H9 (cell line): ENCODE measurements at regions not wholly inside any gene's neighbourhood (a gene's known extent, or its start where the extent isn't known, plus 50 kb on each side); places are given as distances from the start of the nearest gene placed in this dataset.

Source experiments
- DNase-seq: peaks from one replicate; pipeline ENCODE4 v3.0.0-alpha.2; 2017
- H2AFZ ChIP-seq: one replicate; pipeline ENCODE4 v1.6.1; 2013; ENCODE audit warnings: mild to moderate bottlenecking, low read length, control low read depth, moderate library complexity
- H2AK5ac ChIP-seq: 2 replicates; pipeline ENCODE4 v1.6.1; 2013; ENCODE audit warnings: low read length, control low read depth, mixed read lengths; ENCODE audit not compliant: insufficient read length
- H2BK120ac ChIP-seq: one replicate; pipeline ENCODE4 v1.6.1; 2013; ENCODE audit warnings: low read depth, mild to moderate bottlenecking, low read length, control low read depth, inconsistent platforms; ENCODE audit not compliant: poor library complexity, severe bottlenecking
- H2BK12ac ChIP-seq: 2 replicates; pipeline ENCODE4 v1.6.1; 2013; ENCODE audit warnings: low read length, control low read depth, mixed read lengths, low read depth; ENCODE audit not compliant: insufficient read length
- H2BK15ac ChIP-seq: 2 replicates; pipeline ENCODE4 v1.6.1; 2013; ENCODE audit warnings: low read depth, low read length, control low read depth
- H2BK20ac ChIP-seq: one replicate; pipeline ENCODE4 v1.6.1; 2013; ENCODE audit warnings: low read depth, mild to moderate bottlenecking, low read length, control low read depth, inconsistent platforms; ENCODE audit not compliant: poor library complexity, severe bottlenecking
- H2BK5ac ChIP-seq: 2 replicates; pipeline ENCODE4 v1.6.1; 2013; ENCODE audit warnings: low read length, control low read depth, mixed read lengths; ENCODE audit not compliant: insufficient read length
- H3K14ac ChIP-seq: 2 replicates; pipeline ENCODE4 v1.6.1; 2013; ENCODE audit warnings: low read length, control low read depth; ENCODE audit not compliant: insufficient read depth
- H3K18ac ChIP-seq: 2 replicates; pipeline ENCODE4 v1.6.1; 2013; ENCODE audit warnings: low read depth, mild to moderate bottlenecking, mixed read lengths, low read length, control low read depth; ENCODE audit not compliant: insufficient read length
- H3K23ac ChIP-seq: 2 replicates; pipeline ENCODE4 v1.6.1; 2013; ENCODE audit warnings: low read length, control low read depth, mixed read lengths, low read depth; ENCODE audit not compliant: insufficient read length
- H3K23me2 ChIP-seq: 2 replicates; pipeline ENCODE4 v1.6.1; 2013; ENCODE audit warnings: low read depth, mild to moderate bottlenecking, mixed read lengths, low read length, control low read depth; ENCODE audit not compliant: insufficient read length, poor library complexity, severe bottlenecking
- H3K27ac ChIP-seq: 2 replicates; pipeline ENCODE4 v1.5.1; 2013; ENCODE audit warnings: low read length, control low read depth, mixed read lengths, low read depth; ENCODE audit not compliant: insufficient read length
- H3K27me3 ChIP-seq: 2 replicates; pipeline ENCODE4 v1.6.1; 2013; ENCODE audit warnings: low read length, control low read depth, inconsistent platforms; ENCODE audit not compliant: insufficient read depth
- H3K4ac ChIP-seq: 2 replicates; pipeline ENCODE4 v1.6.1; 2013; ENCODE audit warnings: low read depth, mild to moderate bottlenecking, control low read depth, inconsistent platforms, low read length, moderate library complexity
- H3K4me1 ChIP-seq: 2 replicates; pipeline ENCODE4 v1.6.1; 2013; ENCODE audit warnings: low read length, control low read depth, inconsistent platforms; ENCODE audit not compliant: insufficient read depth
- H3K4me2 ChIP-seq: 2 replicates; pipeline ENCODE4 v1.6.1; 2013; ENCODE audit warnings: low read length, control low read depth, mixed read lengths; ENCODE audit not compliant: insufficient read length, insufficient read depth
- H3K56ac ChIP-seq: 2 replicates; pipeline ENCODE4 v1.6.1; 2013; ENCODE audit warnings: low read depth, mild to moderate bottlenecking, mixed read lengths, low read length, control low read depth; ENCODE audit not compliant: insufficient read length
- H3K79me1 ChIP-seq: 2 replicates; pipeline ENCODE4 v1.6.1; 2013; ENCODE audit warnings: low read depth, mild to moderate bottlenecking, moderate library complexity, low read length, control low read depth, inconsistent platforms; ENCODE audit not compliant: insufficient read depth, poor library complexity, severe bottlenecking
- H3K79me2 ChIP-seq: 2 replicates; pipeline ENCODE4 v1.6.1; 2013; ENCODE audit warnings: low read length, control low read depth, inconsistent platforms; ENCODE audit not compliant: insufficient read depth
- H3K9ac ChIP-seq: 2 replicates; pipeline ENCODE4 v1.6.1; 2013; ENCODE audit warnings: low read length, control low read depth, mixed read lengths; ENCODE audit not compliant: insufficient read length; ENCODE audit errors: extremely low read depth
- H3K9me3 ChIP-seq: one replicate; pipeline ENCODE4 v1.6.1; 2013; ENCODE audit warnings: low read depth, low read length, inconsistent platforms; ENCODE audit not compliant: control insufficient read depth
- H3T11ph ChIP-seq: one replicate; pipeline ENCODE4 v1.6.1; 2013; ENCODE audit warnings: mild to moderate bottlenecking, low read length, control low read depth, inconsistent platforms
- H4K20me1 ChIP-seq: one replicate; pipeline ENCODE4 v1.6.1; 2013; ENCODE audit not compliant: control insufficient read depth, insufficient read length, insufficient read depth
- H4K5ac ChIP-seq: 2 replicates; pipeline ENCODE4 v1.6.1; 2013; ENCODE audit warnings: low read depth, mild to moderate bottlenecking, mixed read lengths, low read length, control low read depth; ENCODE audit not compliant: insufficient read length
- H4K8ac ChIP-seq: replicated peaks from 2 replicates; pipeline ENCODE4 v1.6.1; 2013; ENCODE audit warnings: low read length, control low read depth, mixed read lengths, low read depth; ENCODE audit not compliant: insufficient read length
- H4K91ac ChIP-seq: 2 replicates; pipeline ENCODE4 v1.6.1; 2013; ENCODE audit warnings: low read depth, mild to moderate bottlenecking, moderate library complexity, mixed read lengths, low read length, control low read depth; ENCODE audit not compliant: insufficient read length
- H3K27ac Mint-ChIP-seq, 3 experiments: 2 replicates in 2 of 3; 3 replicates in 1 of 3; pipeline ENCODE4 v1.8.0; 2020 to 2021; ENCODE audit warnings: mixed read lengths in 3 of 3, mild to moderate bottlenecking in 1 of 3, moderate library complexity in 1 of 3
- H3K27me3 Mint-ChIP-seq: 2 replicates; pipeline ENCODE4 v1.8.0; 2021; ENCODE audit warnings: low read depth, mild to moderate bottlenecking, moderate library complexity, mixed read lengths
- H3K36me3 Mint-ChIP-seq, 3 experiments: 2 replicates in 2 of 3; 3 replicates in 1 of 3; pipeline ENCODE4 v1.8.0; 2020 to 2021; ENCODE audit warnings: low read depth in 3 of 3, mixed read lengths in 3 of 3; ENCODE audit not compliant: insufficient read depth in 1 of 3
- H3K4me1 Mint-ChIP-seq, 2 experiments: 2 replicates each; pipeline ENCODE4 v1.8.0; 2020; ENCODE audit warnings: mixed read lengths in 2 of 2
- H3K4me3 Mint-ChIP-seq, 2 experiments: 2 replicates in 1 of 2; 3 replicates in 1 of 2; pipeline ENCODE4 v1.8.0; 2020 to 2021; ENCODE audit warnings: mild to moderate bottlenecking in 2 of 2, mixed read lengths in 2 of 2, moderate library complexity in 1 of 2
- H3K9me3 Mint-ChIP-seq, 2 experiments: 2 replicates in 1 of 2; 3 replicates in 1 of 2; pipeline ENCODE4 v1.8.0; 2020; ENCODE audit warnings: mild to moderate bottlenecking in 2 of 2, mixed read lengths in 2 of 2, moderate library complexity in 1 of 2
- WGBS: extraction: QIAGEN DNeasy Blood & Tissue Kit; methylation state at CpG from one replicate; pipeline ENCODE4 v1.1.7; 2013; ENCODE audit warnings: missing lambda C conversion rate, low lambda C conversion rate, mixed read lengths; ENCODE audit not compliant: insufficient read length; ENCODE audit errors: extremely low coverage; 5-methylcytosine and 5-hydroxymethylcytosine counted together
- TF ChIP-seq, protein P1 (sequence below): fragments of 200-600 bp; sonication (generic); conservative IDR thresholded peaks from 3 replicates; pipeline ENCODE4 v1.8.0; 2021; ENCODE audit warnings: antibody characterized with exemption, mild to moderate bottlenecking

DNA sequence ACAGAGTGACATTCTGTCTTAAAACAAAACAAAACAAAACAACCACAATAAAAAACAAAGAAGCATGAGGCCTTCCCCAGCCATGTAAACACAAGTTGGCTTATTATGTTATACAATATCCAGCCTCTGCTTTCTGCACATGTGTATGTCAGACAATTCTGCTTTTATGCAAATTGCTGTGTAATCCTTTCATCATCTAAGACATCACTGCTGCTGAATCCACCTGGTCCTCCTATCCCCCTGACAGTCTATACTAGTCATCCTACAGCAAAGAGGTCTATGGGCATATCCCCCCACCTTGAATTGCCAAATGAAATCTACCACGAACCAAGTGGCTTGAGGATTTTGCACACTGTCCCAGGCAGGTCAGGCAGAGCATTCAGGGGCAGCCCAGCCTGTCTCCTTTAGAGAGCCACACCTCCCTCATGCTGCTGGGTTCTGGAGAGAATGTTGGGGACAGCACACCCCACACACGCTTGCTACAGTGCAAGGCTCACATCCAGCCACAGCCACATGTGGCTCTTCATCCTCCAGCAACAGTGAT, 339.6 kb upstream of the CDH5 start:
- H3K27me3 ChIP-seq: no peaks in the 10 kb centered on the region
- no peak overlapping the region for H3K14ac ChIP-seq
- H3K4me1 ChIP-seq: no peaks in the 10 kb centered on the region
- H2BK15ac ChIP-seq: no peak overlapping the region
- TF ChIP-seq, protein P1, sequence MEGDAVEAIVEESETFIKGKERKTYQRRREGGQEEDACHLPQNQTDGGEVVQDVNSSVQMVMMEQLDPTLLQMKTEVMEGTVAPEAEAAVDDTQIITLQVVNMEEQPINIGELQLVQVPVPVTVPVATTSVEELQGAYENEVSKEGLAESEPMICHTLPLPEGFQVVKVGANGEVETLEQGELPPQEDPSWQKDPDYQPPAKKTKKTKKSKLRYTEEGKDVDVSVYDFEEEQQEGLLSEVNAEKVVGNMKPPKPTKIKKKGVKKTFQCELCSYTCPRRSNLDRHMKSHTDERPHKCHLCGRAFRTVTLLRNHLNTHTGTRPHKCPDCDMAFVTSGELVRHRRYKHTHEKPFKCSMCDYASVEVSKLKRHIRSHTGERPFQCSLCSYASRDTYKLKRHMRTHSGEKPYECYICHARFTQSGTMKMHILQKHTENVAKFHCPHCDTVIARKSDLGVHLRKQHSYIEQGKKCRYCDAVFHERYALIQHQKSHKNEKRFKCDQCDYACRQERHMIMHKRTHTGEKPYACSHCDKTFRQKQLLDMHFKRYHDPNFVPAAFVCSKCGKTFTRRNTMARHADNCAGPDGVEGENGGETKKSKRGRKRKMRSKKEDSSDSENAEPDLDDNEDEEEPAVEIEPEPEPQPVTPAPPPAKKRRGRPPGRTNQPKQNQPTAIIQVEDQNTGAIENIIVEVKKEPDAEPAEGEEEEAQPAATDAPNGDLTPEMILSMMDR: no peak
- no peaks in the 10 kb centered on the region for H4K20me1 ChIP-seq
- H2BK120ac ChIP-seq: no peak overlapping the region
- no peak overlapping the region for H4K8ac ChIP-seq
- H4K91ac ChIP-seq: no peak overlapping the region
- no peaks in the 10 kb centered on the region for H3K23me2 ChIP-seq
- H3K18ac ChIP-seq: no peak overlapping the region
- no peak overlapping the region for H3K4me3 Mint-ChIP-seq
- peaks cover 18% of the 10 kb centered on the region for H3K9me3 ChIP-seq
- no peak overlapping the region for H2BK20ac ChIP-seq
- no CpG with 5 or more reads among the region's 2 CpGs for WGBS
- no peak overlapping the region for H3K4me2 ChIP-seq
- no peak overlapping the region for H2BK5ac ChIP-seq
- H3K56ac ChIP-seq: no peak overlapping the region
- H3K23ac ChIP-seq: no peak overlapping the region
- peak overlapping the region in 1 of 3 experiments; percentile 74; a peak in 2 of 7 replicates for H3K27ac Mint-ChIP-seq
- no peak overlapping the region for H3K9ac ChIP-seq
- peaks cover 5% of the 10 kb centered on the region for H3K27me3 Mint-ChIP-seq
- H2AK5ac ChIP-seq: no peak overlapping the region
- H4K5ac ChIP-seq: no peak overlapping the region
- H2BK12ac ChIP-seq: no peak overlapping the region
- no peak overlapping the region for H3K4ac ChIP-seq
- no peaks in the 10 kb centered on the region for H3K79me1 ChIP-seq
- no peaks in the 10 kb centered on the region; a peak in 1 of 4 replicates for H3K4me1 Mint-ChIP-seq
- H3K36me3 Mint-ChIP-seq: peaks cover 12 to 22% (median 16%) of the 10 kb centered on the region in 3 experiments
- no peaks in the 10 kb centered on the region; the same call in 1 of the 2 replicates for H3K79me2 ChIP-seq
- no peak overlapping the region for H3T11ph ChIP-seq
- no peak overlapping the region for H2AFZ ChIP-seq
- no peak for DNase-seq
- H3K27ac ChIP-seq: no peak overlapping the region
- peaks cover 24 to 28% of the 10 kb centered on the region in 2 experiments for H3K9me3 Mint-ChIP-seq
